ENCODE measurements at regions not wholly inside any gene's neighbourhood (a gene's known extent, or its start where the extent isn't known, plus 50 kb on each side); places are given as distances from the start of the nearest gene placed in this dataset.

GRCh38 chr3:188949996-188950395, 221.8 kb upstream of the TPRG1 start:
- Histone ChIP-seq H3K27me3 (no peaks in the 10 kb centered on the region), H3K4me3 (no peak overlapping the region), H3K9me3 (no peaks in the 10 kb centered on the region), H3K27ac (peak overlapping the region; percentile 12 to 98 (median 92)), H3K36me3 (no peaks in the 10 kb centered on the region), H3K4me1 (peaks cover 22 to 76% (median 49%) of the 10 kb centered on the region in 9 donors)
- TF ChIP-seq CTCF (IDR thresholded peaks at IDR 0.05): no peak
- WGBS, 2 donors: 94 to 96% methylated on average over 1 of the region's 1 CpG
- DNase-seq: no peak
- intact Hi-C loops (cut with DNase I): loop anchor here in 9 of 10 donors (2.0 to 10.0 kb wide), 25 partner anchors 63 to 1213 kb away; partner anchors contain the start of gene LPP (in 4 of the 9)
- ATAC-seq: no peak

GRCh38 chr3:188950832-188951489, 220.8 kb upstream of the TPRG1 start:
- TF ChIP-seq CTCF (IDR thresholded peaks at IDR 0.05): no peak
- Histone ChIP-seq H3K27ac (peak overlapping the region; percentile 11 to 98 (median 85)), H3K9me3 (no peaks in the 10 kb centered on the region), H3K4me1 (peaks cover 22 to 68% (median 51%) of the 10 kb centered on the region in 9 donors), H3K4me3 (no peak overlapping the region), H3K27me3 (no peaks in the 10 kb centered on the region), H3K36me3 (no peaks in the 10 kb centered on the region)
- 74 to 76% methylated on average over 13 of the region's 13 CpGs for WGBS, 2 donors
- intact Hi-C loops (cut with DNase I): loop anchor here in 8 of 10 donors (5.0 to 10.0 kb wide), 12 partner anchors 194 to 1214 kb away; partner anchors contain the start of gene LPP (in 4 of the 8)
- DNase-seq (peak; percentile 49 to 68), ATAC-seq (peak in 4 of 8 donors; percentile 16 to 43 (median 26))

GRCh38 chr3:188951734-188952133, 220.0 kb upstream of the TPRG1 start:
- intact Hi-C loops (cut with DNase I): loop anchor here in 8 of 10 donors (5.0 to 10.0 kb wide), 12 partner anchors 193 to 1214 kb away; partner anchors contain the start of gene LPP (in 4 of the 8)
- Histone ChIP-seq H3K36me3 (no peaks in the 10 kb centered on the region), H3K27ac (peak overlapping the region in 6 of 10 donors; percentile 3 to 98 (median 95)), H3K4me3 (no peak overlapping the region), H3K9me3 (no peaks in the 10 kb centered on the region), H3K4me1 (peaks cover 16 to 66% (median 55%) of the 10 kb centered on the region in 9 donors), H3K27me3 (no peaks in the 10 kb centered on the region)
- ATAC-seq: no peak
- DNase-seq: no peak
- WGBS, 2 donors: 90% methylated on average over 8 of the region's 8 CpGs
- no peak for TF ChIP-seq CTCF (IDR thresholded peaks at IDR 0.05)

GRCh38 chr3:188954590-188955208, 217.1 kb upstream of the TPRG1 start:
- H3K9me3 ChIP-seq: no peaks in the 10 kb centered on the region
- intact Hi-C loops (cut with DNase I): loop anchor here (1.0 to 10.0 kb wide), 20 partner anchors 190 to 1217 kb away; partner anchors contain the start of gene LPP (in 4 of the 10)
- WGBS, 2 donors: 8 to 15% methylated on average over 3 of the region's 3 CpGs
- no peaks in the 10 kb centered on the region for H3K36me3 ChIP-seq
- H3K27ac ChIP-seq: peak overlapping the region in 3 of 10 donors; percentile 9 to 71 (median 28)
- peak in 8 of 9 donors; percentile 81 to 98 (median 96) for TF ChIP-seq CTCF (IDR thresholded peaks at IDR 0.05)
- DNase-seq: peak; percentile 81 to 91
- ATAC-seq: peak; percentile 75 to 90 (median 86)
- H3K27me3 ChIP-seq: no peaks in the 10 kb centered on the region
- H3K4me3 ChIP-seq: no peak overlapping the region
- peaks cover 0 to 47% (median 32%) of the 10 kb centered on the region in 9 donors for H3K4me1 ChIP-seq
